GM23338 (cell line): ENCODE measurements at regions not wholly inside any gene's neighbourhood (a gene's known extent, or its start where the extent isn't known, plus 50 kb on each side); places are given as distances from the start of the nearest gene placed in this dataset.

ENCODE experiments used
- ATAC-seq: fragments of 200-7000 bp; cut with Tn5 transposase; 3 replicates; pipeline ENCODE4 v1.9.1; 2020
- DNase-seq: peaks from one replicate; pipeline ENCODE4 v3.0.0-alpha.2; 2015; ENCODE audit warnings: low spot score
- H2AFZ ChIP-seq: fragments of 200-600 bp; sonication (generic); 2 replicates; pipeline ENCODE4 v1.8.0; 2016; ENCODE audit warnings: antibody characterized with exemption, mild to moderate bottlenecking, moderate library complexity
- H3F3A ChIP-seq: fragments of 200-600 bp; sonication (generic); replicated peaks from 2 replicates; pipeline ENCODE4 v1.8.0; 2017; ENCODE audit warnings: antibody characterized with exemption, mixed run types, low read depth
- H3K27ac ChIP-seq: fragments of 200-600 bp; sonication (generic); 2 replicates; pipeline ENCODE4 v1.6.1; 2016; ENCODE audit warnings: low read depth
- H3K27me3 ChIP-seq: fragments of 200-600 bp; sonication (generic); 2 replicates; pipeline ENCODE4 v1.8.0; 2016; ENCODE audit warnings: mild to moderate bottlenecking, mixed run types, moderate library complexity; ENCODE audit not compliant: insufficient read depth
- H3K36me3 ChIP-seq: fragments of 200-600 bp; sonication (generic); 2 replicates; pipeline ENCODE4 v1.8.0; 2016; ENCODE audit warnings: mild to moderate bottlenecking; ENCODE audit not compliant: insufficient read depth
- H3K4me1 ChIP-seq: fragments of 200-600 bp; sonication (generic); 2 replicates; pipeline ENCODE4 v1.8.0; 2016; ENCODE audit warnings: mild to moderate bottlenecking, moderate library complexity; ENCODE audit not compliant: insufficient read depth
- H3K4me2 ChIP-seq: fragments of 200-600 bp; sonication (generic); 2 replicates; pipeline ENCODE4 v1.7.1; 2017; ENCODE audit warnings: mixed run types
- H3K4me3 ChIP-seq: fragments of 200-600 bp; sonication (generic); 2 replicates; pipeline ENCODE4 v1.6.1; 2016; ENCODE audit warnings: mixed run types
- H3K79me2 ChIP-seq: fragments of 200-600 bp; sonication (generic); replicated peaks from 2 replicates; pipeline ENCODE4 v1.8.0; 2017; ENCODE audit warnings: mild to moderate bottlenecking; ENCODE audit not compliant: insufficient read depth
- H3K9me2 ChIP-seq: fragments of 200-600 bp; sonication (generic); 2 replicates; pipeline ENCODE4 v1.8.0; 2017; ENCODE audit not compliant: insufficient read depth
- H4K20me1 ChIP-seq: fragments of 200-600 bp; sonication (generic); replicated peaks from 2 replicates; pipeline ENCODE4 v1.8.0; 2017; ENCODE audit warnings: mild to moderate bottlenecking; ENCODE audit not compliant: insufficient read depth
- H3K27ac Mint-ChIP-seq: 2 replicates; pipeline ENCODE4 v1.8.0; 2020; ENCODE audit warnings: inconsistent platforms, mild to moderate bottlenecking, moderate library complexity, mixed read lengths
- H3K27me3 Mint-ChIP-seq: 3 replicates; pipeline ENCODE4 v1.8.0; 2022; ENCODE audit warnings: low read depth, mild to moderate bottlenecking, moderate library complexity, mixed read lengths, inconsistent platforms; ENCODE audit not compliant: insufficient read depth, poor library complexity
- H3K36me3 Mint-ChIP-seq: 3 replicates; pipeline ENCODE4 v1.8.0; 2021; ENCODE audit warnings: low read depth, mild to moderate bottlenecking, inconsistent platforms, moderate library complexity, mixed read lengths
- H3K4me1 Mint-ChIP-seq: 3 replicates; pipeline ENCODE4 v1.8.0; 2020; ENCODE audit warnings: mild to moderate bottlenecking, inconsistent platforms, mixed read lengths
- H3K4me3 Mint-ChIP-seq: 3 replicates; pipeline ENCODE4 v1.8.0; 2021; ENCODE audit warnings: moderate library complexity, mild to moderate bottlenecking, inconsistent platforms, mixed read lengths
- H3K9me3 Mint-ChIP-seq: 3 replicates; pipeline ENCODE4 v1.8.0; 2020; ENCODE audit warnings: moderate library complexity, mild to moderate bottlenecking, inconsistent platforms, mixed read lengths
- CREB1 ChIP-seq: fragments of 250-450 bp; sonication (Bioruptor Pico); IDR thresholded peaks from 2 replicates; pipeline ENCODE4 v1.5.0; 2020; ENCODE audit warnings: low read depth, mild to moderate bottlenecking, moderate library complexity
- CTCF ChIP-seq, 2 experiments: fragments of 200-600 bp in 1 of 2; sonication (generic) in 1 of 2; conservative IDR thresholded peaks; 2 replicates each; pipeline versions ENCODE4 v1.5.1 to v1.6.1; 2016 to 2017; ENCODE audit warnings: antibody characterized with exemption in 2 of 2, low read depth in 2 of 2, mild to moderate bottlenecking in 2 of 2, moderate library complexity in 1 of 2
- EZH2phosphoT487 ChIP-seq: fragments of 200-600 bp; sonication (generic); IDR thresholded peaks from one replicate; pipeline ENCODE4 v1.8.1; 2018; ENCODE audit warnings: antibody characterized with exemption; ENCODE audit not compliant: unreplicated experiment
- JUNB ChIP-seq: IDR thresholded peaks from one replicate; pipeline ENCODE4 v1.6.1; 2016; ENCODE audit warnings: antibody characterized with exemption; ENCODE audit not compliant: unreplicated experiment
- STAT1 ChIP-seq: IDR thresholded peaks from one replicate; pipeline ENCODE4 v1.6.1; 2016; ENCODE audit warnings: antibody characterized with exemption; ENCODE audit not compliant: unreplicated experiment
- ZNF331 ChIP-seq: fragments of 250-450 bp; sonication (Bioruptor Pico); IDR thresholded peaks from 2 replicates; pipeline ENCODE4 v1.5.0; 2020; ENCODE audit warnings: low read depth, mild to moderate bottlenecking, moderate library complexity
- TF ChIP-seq, protein P1 (sequence below): IDR thresholded peaks from 2 replicates; pipeline ENCODE4 v1.6.1; 2016; ENCODE audit warnings: antibody characterized with exemption
- TF ChIP-seq, protein P2 (sequence below): IDR thresholded peaks from one replicate; pipeline ENCODE4 v1.6.1; 2018; ENCODE audit warnings: antibody characterized with exemption; ENCODE audit not compliant: unreplicated experiment

DNA sequence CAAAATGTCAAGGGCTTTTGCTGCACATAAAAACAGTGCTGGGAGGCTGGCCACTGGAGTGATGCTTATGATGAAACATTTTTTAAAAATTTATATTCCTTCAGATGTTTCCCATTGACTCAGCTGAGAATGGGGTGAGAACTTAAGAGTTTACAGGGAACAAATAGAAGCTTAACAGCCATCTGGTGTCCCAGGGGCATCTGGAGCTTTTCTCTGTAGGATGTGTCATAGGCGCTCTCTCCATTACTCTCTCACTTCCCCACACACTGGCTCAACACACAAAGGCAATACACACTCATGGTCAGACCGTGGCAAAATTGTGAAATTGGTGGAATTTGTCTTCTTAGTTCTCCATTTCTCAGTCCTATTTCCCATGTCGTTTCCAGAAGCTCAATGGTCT, 783.1 kb upstream of the LRRTM1 start (continued):
- TF ChIP-seq, protein P1, sequence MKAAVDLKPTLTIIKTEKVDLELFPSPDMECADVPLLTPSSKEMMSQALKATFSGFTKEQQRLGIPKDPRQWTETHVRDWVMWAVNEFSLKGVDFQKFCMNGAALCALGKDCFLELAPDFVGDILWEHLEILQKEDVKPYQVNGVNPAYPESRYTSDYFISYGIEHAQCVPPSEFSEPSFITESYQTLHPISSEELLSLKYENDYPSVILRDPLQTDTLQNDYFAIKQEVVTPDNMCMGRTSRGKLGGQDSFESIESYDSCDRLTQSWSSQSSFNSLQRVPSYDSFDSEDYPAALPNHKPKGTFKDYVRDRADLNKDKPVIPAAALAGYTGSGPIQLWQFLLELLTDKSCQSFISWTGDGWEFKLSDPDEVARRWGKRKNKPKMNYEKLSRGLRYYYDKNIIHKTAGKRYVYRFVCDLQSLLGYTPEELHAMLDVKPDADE, result no peak
- TF ChIP-seq CREB1 (no peak), STAT1 (no peak)

GRCh38 chr2:81084101-81084500, 779.5 kb upstream of the LRRTM1 start:
- no peaks in the 10 kb centered on the region for H3F3A ChIP-seq
- no peaks in the 10 kb centered on the region; the same call in 2 of the 3 replicates for H3K9me3 Mint-ChIP-seq
- H3K4me2 ChIP-seq, result no peak overlapping the region

More at GRCh38 chr2:81084101-81084500, 779.5 kb upstream of the LRRTM1 start:
- Mint-ChIP-seq H3K4me1 (peaks cover 3% of the 10 kb centered on the region; the same call in 2 of the 3 replicates), H3K4me3 (no peak overlapping the region), H3K27ac (no peak overlapping the region; the same call in 1 of the 2 replicates), H3K27me3 (no peaks in the 10 kb centered on the region), H3K36me3 (no peaks in the 10 kb centered on the region)
- Histone ChIP-seq H4K20me1 (no peaks in the 10 kb centered on the region), H3K27me3 (no peaks in the 10 kb centered on the region), H3K9me2 (no peaks in the 10 kb centered on the region), H3K79me2 (no peaks in the 10 kb centered on the region), H3K36me3 (no peaks in the 10 kb centered on the region), H3K4me3 (no peak overlapping the region), H3K4me1 (no peaks in the 10 kb centered on the region), H2AFZ (no peak overlapping the region), H3K27ac (no peak overlapping the region)
- no peak for ATAC-seq
- no peak for DNase-seq
- TF ChIP-seq, protein P2, sequence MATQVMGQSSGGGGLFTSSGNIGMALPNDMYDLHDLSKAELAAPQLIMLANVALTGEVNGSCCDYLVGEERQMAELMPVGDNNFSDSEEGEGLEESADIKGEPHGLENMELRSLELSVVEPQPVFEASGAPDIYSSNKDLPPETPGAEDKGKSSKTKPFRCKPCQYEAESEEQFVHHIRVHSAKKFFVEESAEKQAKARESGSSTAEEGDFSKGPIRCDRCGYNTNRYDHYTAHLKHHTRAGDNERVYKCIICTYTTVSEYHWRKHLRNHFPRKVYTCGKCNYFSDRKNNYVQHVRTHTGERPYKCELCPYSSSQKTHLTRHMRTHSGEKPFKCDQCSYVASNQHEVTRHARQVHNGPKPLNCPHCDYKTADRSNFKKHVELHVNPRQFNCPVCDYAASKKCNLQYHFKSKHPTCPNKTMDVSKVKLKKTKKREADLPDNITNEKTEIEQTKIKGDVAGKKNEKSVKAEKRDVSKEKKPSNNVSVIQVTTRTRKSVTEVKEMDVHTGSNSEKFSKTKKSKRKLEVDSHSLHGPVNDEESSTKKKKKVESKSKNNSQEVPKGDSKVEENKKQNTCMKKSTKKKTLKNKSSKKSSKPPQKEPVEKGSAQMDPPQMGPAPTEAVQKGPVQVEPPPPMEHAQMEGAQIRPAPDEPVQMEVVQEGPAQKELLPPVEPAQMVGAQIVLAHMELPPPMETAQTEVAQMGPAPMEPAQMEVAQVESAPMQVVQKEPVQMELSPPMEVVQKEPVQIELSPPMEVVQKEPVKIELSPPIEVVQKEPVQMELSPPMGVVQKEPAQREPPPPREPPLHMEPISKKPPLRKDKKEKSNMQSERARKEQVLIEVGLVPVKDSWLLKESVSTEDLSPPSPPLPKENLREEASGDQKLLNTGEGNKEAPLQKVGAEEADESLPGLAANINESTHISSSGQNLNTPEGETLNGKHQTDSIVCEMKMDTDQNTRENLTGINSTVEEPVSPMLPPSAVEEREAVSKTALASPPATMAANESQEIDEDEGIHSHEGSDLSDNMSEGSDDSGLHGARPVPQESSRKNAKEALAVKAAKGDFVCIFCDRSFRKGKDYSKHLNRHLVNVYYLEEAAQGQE, result no peak
- TF ChIP-seq CREB1, result no peak
- TF ChIP-seq ZNF331 (CRISPR knock-in tag), result no peak
- no peak for TF ChIP-seq JUNB
- no peak for TF ChIP-seq CTCF (conservative IDR thresholded peaks at IDR 0.05; ENCODE audit: low read depth in 2 of 2)
- TF ChIP-seq EZH2phosphoT487, result no peak
- TF ChIP-seq, protein P1, result no peak
